ENCODE measurements at regions not wholly inside any gene's neighbourhood (a gene's known extent, or its start where the extent isn't known, plus 50 kb on each side); places are given as distances from the start of the nearest gene placed in this dataset.
"Not testable (repeated sequence)": the region's sequence is repeated elsewhere in the genome, so short reads cannot be mapped to it uniquely, and the experiment has no call there.

GRCh38 chr3:145471976-145472375 is 689.0 kb downstream of the PLOD2 start:
- Histone ChIP-seq H3K4me3 (no peak overlapping the region), H3K9me3 (no peaks in the 10 kb centered on the region), H3K27ac (no peak overlapping the region), H3K27me3 (no peaks in the 10 kb centered on the region), H3K4me1 (no peaks in the 10 kb centered on the region), H3K36me3 (replicated peaks in 1 of 2; ENCODE audit: insufficient read depth in 1 of 2, low read depth in 2 of 2) (no peaks in the 10 kb centered on the region)
- DNase-seq (no peak), ATAC-seq (no peak)
- WGBS, 2 donors: 61 to 73% methylated on average over 3 of the region's 3 CpGs
- TF ChIP-seq CTCF (IDR thresholded peaks at IDR 0.05): no peak
- no peak for TF ChIP-seq POLR2A (IDR thresholded peaks at IDR 0.05)
- intact Hi-C loops (cut with DNase I): no loop called here

- H3K27ac ChIP-seq; intact Hi-C loops (cut with DNase I); H3K4me1 ChIP-seq; H3K27me3 ChIP-seq; ATAC-seq; H3K4me3 ChIP-seq; H3K36me3 ChIP-seq (replicated peaks in 1 of 2; ENCODE audit: insufficient read depth in 1 of 2, low read depth in 2 of 2); DNase-seq; H3K9me3 ChIP-seq: not testable (repeated sequence)
- WGBS, 2 donors: 75 to 84% methylated on average over 7 of the region's 25 CpGs
Observed at GRCh38 chr3:145482735-145483134, 678.2 kb downstream of the PLOD2 start.

GRCh38 chr3:145483992-145484391 is 677.0 kb downstream of the PLOD2 start:
- Histone ChIP-seq H3K27me3 (no peaks in the 10 kb centered on the region), H3K36me3 (replicated peaks in 1 of 2; ENCODE audit: insufficient read depth in 1 of 2, low read depth in 2 of 2) (no peaks in the 10 kb centered on the region), H3K4me3 (no peak overlapping the region), H3K27ac (no peak overlapping the region), H3K9me3 (no peaks in the 10 kb centered on the region), H3K4me1 (no peaks in the 10 kb centered on the region)
- DNase-seq: no peak
- no peak for ATAC-seq
- no peak for TF ChIP-seq POLR2A (IDR thresholded peaks at IDR 0.05)
- intact Hi-C loops (cut with DNase I): no loop called here
- 71 to 73% methylated on average over 3 of the region's 3 CpGs for WGBS, 2 donors

- DNase-seq: no peak
- Histone ChIP-seq H3K4me1 (no peaks in the 10 kb centered on the region), H3K36me3 (replicated peaks in 1 of 2; ENCODE audit: insufficient read depth in 1 of 2, low read depth in 2 of 2) (no peaks in the 10 kb centered on the region), H3K27ac (no peak overlapping the region), H3K27me3 (no peaks in the 10 kb centered on the region), H3K9me3 (no peaks in the 10 kb centered on the region), H3K4me3 (no peak overlapping the region)
- TF ChIP-seq POLR2A (IDR thresholded peaks at IDR 0.05) (no peak), CTCF (IDR thresholded peaks at IDR 0.05) (no peak)
- no peak for ATAC-seq
- intact Hi-C loops (cut with DNase I): no loop called here
Observed at GRCh38 chr3:145489011-145489410, 672.0 kb downstream of the PLOD2 start.

- Histone ChIP-seq H3K27ac (no peak overlapping the region), H3K4me1 (no peaks in the 10 kb centered on the region), H3K4me3 (no peak overlapping the region), H3K27me3 (no peaks in the 10 kb centered on the region), H3K9me3 (no peaks in the 10 kb centered on the region), H3K36me3 (replicated peaks in 1 of 2; ENCODE audit: insufficient read depth in 1 of 2, low read depth in 2 of 2) (no peaks in the 10 kb centered on the region)
- DNase-seq (no peak), ATAC-seq (no peak)
- intact Hi-C loops (cut with DNase I): no loop called here
- TF ChIP-seq CTCF (IDR thresholded peaks at IDR 0.05) (no peak), POLR2A (IDR thresholded peaks at IDR 0.05) (no peak)
- 49 to 58% methylated on average over 11 of the region's 11 CpGs for WGBS, 2 donors
Observed at GRCh38 chr3:145490088-145491048, 670.6 kb downstream of the PLOD2 start.

- TF ChIP-seq CTCF (IDR thresholded peaks at IDR 0.05): no peak
- no peak for TF ChIP-seq POLR2A (IDR thresholded peaks at IDR 0.05)
- ATAC-seq: no peak
- no peaks in the 10 kb centered on the region for H3K4me1 ChIP-seq
- intact Hi-C loops (cut with DNase I): no loop called here
- DNase-seq: no peak
- H3K27ac ChIP-seq: no peak overlapping the region
- no peaks in the 10 kb centered on the region for H3K27me3 ChIP-seq
- no peaks in the 10 kb centered on the region for H3K36me3 ChIP-seq (replicated peaks in 1 of 2; ENCODE audit: insufficient read depth in 1 of 2, low read depth in 2 of 2)
- no peaks in the 10 kb centered on the region for H3K9me3 ChIP-seq
- H3K4me3 ChIP-seq: no peak overlapping the region
- 70 to 75% methylated on average over 2 of the region's 2 CpGs for WGBS, 2 donors
Observed at GRCh38 chr3:145492456-145492855, 668.5 kb downstream of the PLOD2 start.

GRCh38 chr3:145517416-145517815 is 643.6 kb downstream of the PLOD2 start:
- H3K4me1 ChIP-seq; H3K36me3 ChIP-seq (replicated peaks in 1 of 2; ENCODE audit: insufficient read depth in 1 of 2, low read depth in 2 of 2); H3K27me3 ChIP-seq; H3K9me3 ChIP-seq; ATAC-seq; H3K27ac ChIP-seq; H3K4me3 ChIP-seq; DNase-seq; intact Hi-C loops (cut with DNase I): not testable (repeated sequence)
- WGBS, 2 donors: 76 to 87% methylated on average over 4 of the region's 4 CpGs

Data from body of pancreas (tissue), 4 donors.